ENCODE measurements at regions not wholly inside any gene's neighbourhood (a gene's known extent, or its start where the extent isn't known, plus 50 kb on each side); places are given as distances from the start of the nearest gene placed in this dataset.

GRCh38 chr20:16674243-16674642, 55.6 kb upstream of the SNRPB2 start:
- H3K4ac ChIP-seq (ENCODE audit: low read depth, low read length), result no peak overlapping the region
- H3K18ac ChIP-seq (ENCODE audit: insufficient read length, low read depth, low read length), result no peak overlapping the region
- no peaks in the 10 kb centered on the region for H3K36me3 Mint-ChIP-seq (ENCODE audit: insufficient read depth in 1 of 3, low read depth in 3 of 3)
- DNase-seq, result no peak
- no peaks in the 10 kb centered on the region for H3K79me2 ChIP-seq (ENCODE audit: insufficient read depth, low read length)
- H3K23ac ChIP-seq (ENCODE audit: insufficient read length, low read depth, low read length), result no peak overlapping the region
- no peaks in the 10 kb centered on the region for H3K27me3 Mint-ChIP-seq (ENCODE audit: low read depth)
- H2BK20ac ChIP-seq (ENCODE audit: low read depth, low read length, poor library complexity, severe bottlenecking), result no peak overlapping the region
- H2BK120ac ChIP-seq (ENCODE audit: low read depth, low read length, poor library complexity, severe bottlenecking), result no peak overlapping the region
- H3K56ac ChIP-seq (ENCODE audit: insufficient read length, low read depth, low read length), result no peak overlapping the region
- no peaks in the 10 kb centered on the region for H3K79me1 ChIP-seq (ENCODE audit: insufficient read depth, low read depth, low read length, poor library complexity, severe bottlenecking)
- no peak overlapping the region for H3T11ph ChIP-seq (ENCODE audit: low read length)
- no peaks in the 10 kb centered on the region for H3K9me3 ChIP-seq (ENCODE audit: control insufficient read depth, low read depth, low read length)
- no peak overlapping the region for H2AFZ ChIP-seq (ENCODE audit: low read length)
- H3K27ac ChIP-seq (ENCODE audit: insufficient read length, low read depth, low read length), result no peak overlapping the region
- H4K20me1 ChIP-seq (ENCODE audit: control insufficient read depth, insufficient read depth, insufficient read length), result no peaks in the 10 kb centered on the region
- H3K4me2 ChIP-seq (ENCODE audit: insufficient read depth, insufficient read length, low read length), result no peak overlapping the region
- no peaks in the 10 kb centered on the region for H3K4me1 Mint-ChIP-seq
- no peak overlapping the region for H2BK5ac ChIP-seq (ENCODE audit: insufficient read length, low read length)
- H3K14ac ChIP-seq (ENCODE audit: insufficient read depth, low read length), result no peak overlapping the region
- H3K9me3 Mint-ChIP-seq, result peaks cover 2 to 6% of the 10 kb centered on the region in 2 experiments; a peak in 3 of 5 replicates
- no peaks in the 10 kb centered on the region for H3K27me3 ChIP-seq (ENCODE audit: insufficient read depth, low read length)
- H4K5ac ChIP-seq (ENCODE audit: insufficient read length, low read depth, low read length), result no peak overlapping the region
- H3K23me2 ChIP-seq (ENCODE audit: insufficient read length, low read depth, low read length, poor library complexity, severe bottlenecking), result no peaks in the 10 kb centered on the region
- H2BK15ac ChIP-seq (ENCODE audit: low read depth, low read length), result no peak overlapping the region
- no peak overlapping the region for H4K91ac ChIP-seq (ENCODE audit: insufficient read length, low read depth, low read length)
- no peak overlapping the region for H3K27ac Mint-ChIP-seq
- H2AK5ac ChIP-seq (ENCODE audit: insufficient read length, low read length), result no peak overlapping the region
- no peak for TF ChIP-seq CTCF (conservative IDR thresholded peaks at IDR 0.05)
- no peak overlapping the region for H4K8ac ChIP-seq (replicated peaks; ENCODE audit: insufficient read length, low read depth, low read length)
- H3K4me3 Mint-ChIP-seq, result no peak overlapping the region
- no CpG with 5 or more reads among the region's 4 CpGs for WGBS (ENCODE audit: extremely low coverage, insufficient read length, low lambda C conversion rate)
- H2BK12ac ChIP-seq (ENCODE audit: insufficient read length, low read depth, low read length), result no peak overlapping the region
- H3K9ac ChIP-seq (ENCODE audit: extremely low read depth, insufficient read length, low read length), result no peak overlapping the region
- H3K4me1 ChIP-seq (ENCODE audit: insufficient read depth, low read length), result no peaks in the 10 kb centered on the region
